Heart left ventricle (tissue), 16 donors: ENCODE measurements at regions not wholly inside any gene's neighbourhood (a gene's known extent, or its start where the extent isn't known, plus 50 kb on each side); places are given as distances from the start of the nearest gene placed in this dataset.
A peak's percentile ranks its signal among the peaks of the same experiment; 100 is the strongest.

Source experiments
- ATAC-seq, 4 donors: fragments of 200-7000 bp; cut with Tn5 transposase; one replicate each; pipeline ENCODE4 v1.9.1; 2020 to 2022; ENCODE audit warnings: moderate library complexity in 4 of 4, mild to moderate bottlenecking in 3 of 4, moderate number of reproducible peaks in 1 of 4
- DNase-seq, 5 donors: peaks; one replicate each; pipeline ENCODE4 v3.0.0-alpha.2; 2020
- H3K27ac ChIP-seq, 12 donors: fragments of 200-600 bp; sonication (generic) in 4 of 12; one replicate each; pipeline versions ENCODE4 v1.5.0 to v1.8.0; 2016 to 2022; ENCODE audit warnings: mild to moderate bottlenecking in 2 of 12
- H3K27me3 ChIP-seq, 9 donors: fragments of 200-600 bp; sonication (generic) in 2 of 9; one replicate each; pipeline versions ENCODE4 v1.5.1 to v1.8.0; 2016 to 2022; ENCODE audit warnings: mild to moderate bottlenecking in 3 of 9
- H3K36me3 ChIP-seq, 9 donors: fragments of 200-600 bp; sonication (generic) in 2 of 9; one replicate each; pipeline versions ENCODE4 v1.5.0 to v1.8.0; 2018 to 2022; ENCODE audit warnings: mild to moderate bottlenecking in 2 of 9
- H3K4me1 ChIP-seq, 12 donors: fragments of 200-600 bp; sonication (generic) in 4 of 12; one replicate each; pipeline versions ENCODE4 v1.5.0 to v1.8.0; 2016 to 2022; ENCODE audit warnings: mild to moderate bottlenecking in 3 of 12
- H3K4me3 ChIP-seq, 12 donors: fragments of 200-600 bp; sonication (generic) in 4 of 12; one replicate each; pipeline versions ENCODE4 v1.5.0 to v1.8.0; 2017 to 2022; ENCODE audit warnings: mild to moderate bottlenecking in 9 of 12, moderate library complexity in 4 of 12
- H3K9me3 ChIP-seq, 12 donors: fragments of 200-600 bp; sonication (generic) in 4 of 12; one replicate each; pipeline versions ENCODE4 v1.5.0 to v1.8.0; 2016 to 2022; ENCODE audit warnings: mild to moderate bottlenecking in 1 of 12
- POLR2A ChIP-seq, 2 donors: fragments of 450-650 bp; IDR thresholded peaks; one replicate each; pipeline ENCODE4 v1.6.1; 2017; ENCODE audit warnings: antibody characterized with exemption in 2 of 2, mild to moderate bottlenecking in 2 of 2, moderate library complexity in 2 of 2
- WGBS, 4 donors: extraction: QIAGEN DNeasy Blood & Tissue Kit in 2 of 4; methylation state at CpG; one replicate each; pipeline versions ENCODE4 v1.1.5 to v1.1.7; 2013 to 2018; 5-methylcytosine and 5-hydroxymethylcytosine counted together
- intact Hi-C, 10 donors: fragments of 100-400 bp; cut with DNase I; formaldehyde crosslinking; loops; one replicate each; pipeline versions ENCODE4 v1.11.1 to v1.14.2; 2022
- TF ChIP-seq, protein P1 (sequence below), 12 donors: fragments of 200-600 bp; sonication (generic) in 4 of 12; IDR thresholded peaks; one replicate each; pipeline versions ENCODE4 v1.5.0 to v1.8.0; 2018 to 2022; ENCODE audit warnings: antibody characterized with exemption in 12 of 12, mild to moderate bottlenecking in 5 of 12
- donor health status: ischemic (EF 13 %, LVEDD 7.1; RV severe dilation, severe dysfunction).
- donor health status: healthy with polysubstance abuse.
- donor health status: DM: no; HTN: yes; CAD: no.
- donor health status: DM: no; HTN: no; CAD: no.
- donor health status: ischemic (EF 25% LVEDD 6.9; RV normal size, moderate dysfunction).
- donor health status: ischemic (EF 25% LVEDD 5.7; RV mildly dilated, moderate dysfunction).
- donor health status: healthy.
- donor health status: DM: yes; HTN: yes; CAD: no.
- donor health status: ischemic (EF 35%, LVEDD 5.7; RV mildly dilated, moderate dysfunction).
- donor health status: nonischemic (EF 11% LVEDD 7.7; RV severe dilation, severe dysfunction).
- donor health status: DM: yes; HTN: yes; CAD: no.
- donor health status: PGD.
- donor health status: ischemic (EF 29% LVEDD 5.4; RV normal size, mild dysfunction).
- donor health status: nonischemic (EF 23%, LVEDD 6.1; RV moderate dilation, normal function).

DNA sequence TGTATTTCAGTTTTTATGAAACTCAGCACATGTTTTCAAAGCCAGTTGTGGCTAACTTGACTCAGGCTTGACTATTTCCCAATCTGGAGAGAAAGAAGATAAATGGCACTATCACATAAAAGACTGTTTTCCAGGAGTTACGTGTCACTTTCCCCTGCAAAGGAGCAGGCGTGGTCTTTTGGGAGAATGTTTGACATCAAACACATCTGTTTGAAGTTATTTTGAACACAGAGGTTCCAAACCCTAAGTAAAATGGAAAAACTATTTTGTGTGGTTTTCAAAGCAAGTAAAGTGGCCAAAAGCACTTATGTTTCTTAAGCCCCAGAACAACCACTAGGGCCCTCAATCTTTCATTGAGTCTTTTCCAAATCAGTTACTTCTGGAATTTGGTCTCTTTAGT, 89.7 kb downstream of the FOXF2 start:
- no peaks in the 10 kb centered on the region for H3K9me3 ChIP-seq
- no peaks in the 10 kb centered on the region for H3K36me3 ChIP-seq
- intact Hi-C loops, result no loop called here
- H3K4me3 ChIP-seq, result no peak overlapping the region
- H3K27ac ChIP-seq, result no peak overlapping the region
- ATAC-seq, result peak in 2 of 4 donors; percentile 49
- 38 to 55% (median 52%) methylated on average over 2 of the region's 2 CpGs for WGBS, 4 donors
- H3K27me3 ChIP-seq, result peaks cover 0 to 2% (median 0%) of the 10 kb centered on the region in 9 donors
- H3K4me1 ChIP-seq, result peaks cover 0 to 10% (median 0%) of the 10 kb centered on the region in 12 donors
- TF ChIP-seq, protein P1, sequence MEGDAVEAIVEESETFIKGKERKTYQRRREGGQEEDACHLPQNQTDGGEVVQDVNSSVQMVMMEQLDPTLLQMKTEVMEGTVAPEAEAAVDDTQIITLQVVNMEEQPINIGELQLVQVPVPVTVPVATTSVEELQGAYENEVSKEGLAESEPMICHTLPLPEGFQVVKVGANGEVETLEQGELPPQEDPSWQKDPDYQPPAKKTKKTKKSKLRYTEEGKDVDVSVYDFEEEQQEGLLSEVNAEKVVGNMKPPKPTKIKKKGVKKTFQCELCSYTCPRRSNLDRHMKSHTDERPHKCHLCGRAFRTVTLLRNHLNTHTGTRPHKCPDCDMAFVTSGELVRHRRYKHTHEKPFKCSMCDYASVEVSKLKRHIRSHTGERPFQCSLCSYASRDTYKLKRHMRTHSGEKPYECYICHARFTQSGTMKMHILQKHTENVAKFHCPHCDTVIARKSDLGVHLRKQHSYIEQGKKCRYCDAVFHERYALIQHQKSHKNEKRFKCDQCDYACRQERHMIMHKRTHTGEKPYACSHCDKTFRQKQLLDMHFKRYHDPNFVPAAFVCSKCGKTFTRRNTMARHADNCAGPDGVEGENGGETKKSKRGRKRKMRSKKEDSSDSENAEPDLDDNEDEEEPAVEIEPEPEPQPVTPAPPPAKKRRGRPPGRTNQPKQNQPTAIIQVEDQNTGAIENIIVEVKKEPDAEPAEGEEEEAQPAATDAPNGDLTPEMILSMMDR (IDR thresholded peaks at IDR 0.05), result peak in 1 of 12 donors; percentile 14
- no peak for TF ChIP-seq POLR2A (IDR thresholded peaks at IDR 0.05)
- no peak for DNase-seq

DNA sequence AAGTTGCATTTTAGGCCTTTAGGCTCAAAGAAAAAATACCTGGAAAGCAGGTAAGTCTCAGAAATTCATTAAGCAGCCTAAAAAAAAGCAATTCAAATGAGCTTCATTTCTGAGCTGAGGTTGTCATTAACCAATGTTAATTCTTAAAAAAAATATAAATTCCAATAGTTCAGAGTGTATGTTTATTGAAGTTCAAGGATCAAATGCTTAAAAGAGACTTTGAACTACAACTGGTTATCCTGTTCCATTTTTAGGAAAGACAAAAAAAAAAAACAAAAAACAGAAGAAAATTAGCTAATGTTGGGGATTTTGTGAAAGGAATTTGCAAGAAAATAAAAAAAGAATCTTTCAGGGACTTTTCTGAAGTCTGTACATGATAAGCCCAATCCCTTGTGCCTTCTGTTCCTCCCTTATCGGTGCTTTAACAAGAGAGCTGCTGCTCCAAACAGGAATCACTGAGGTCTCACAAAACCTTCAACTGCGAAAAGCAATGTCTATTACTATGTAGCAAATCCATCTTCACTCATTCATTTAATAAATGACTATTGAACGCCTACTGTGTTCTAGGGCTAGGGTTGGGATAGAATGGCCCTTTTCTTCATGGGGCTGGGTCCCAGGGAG, 90.3 kb downstream of the FOXF2 start:
- Histone ChIP-seq H3K36me3 (no peaks in the 10 kb centered on the region), H3K27ac (no peak overlapping the region), H3K27me3 (no peaks in the 10 kb centered on the region), H3K4me3 (no peak overlapping the region), H3K4me1 (peaks cover 0 to 10% (median 0%) of the 10 kb centered on the region in 12 donors), H3K9me3 (no peaks in the 10 kb centered on the region)
- intact Hi-C loops, result no loop called here
- 51 to 66% (median 62%) methylated on average over 3 of the region's 3 CpGs for WGBS, 4 donors
- DNase-seq, result no peak
- TF ChIP-seq, protein P1 (IDR thresholded peaks at IDR 0.05), result no peak
- no peak for TF ChIP-seq POLR2A (IDR thresholded peaks at IDR 0.05)
- no peak for ATAC-seq

DNA sequence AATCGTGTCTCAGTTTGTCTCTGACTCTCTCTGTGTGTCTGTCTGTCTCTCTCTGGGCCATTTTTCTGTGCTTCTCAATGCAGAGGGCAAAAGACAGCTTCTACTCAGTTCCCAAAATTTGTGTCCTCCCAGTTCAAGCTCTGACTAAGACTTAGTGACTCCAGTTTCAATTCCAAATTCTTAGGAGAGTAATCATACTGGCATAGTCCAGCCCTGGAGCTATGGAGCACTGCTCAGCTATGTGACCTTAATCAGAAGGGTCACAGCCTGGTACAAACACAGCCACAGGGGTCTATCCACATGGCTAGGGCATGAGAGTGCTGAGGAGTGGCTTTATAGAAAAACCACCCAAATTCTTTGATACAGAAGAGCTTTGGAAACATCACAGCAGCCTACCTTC, 91.9 kb downstream of the FOXF2 start:
- H3K4me3 ChIP-seq, result no peak overlapping the region
- 47 to 75% (median 65%) methylated on average over 1 of the region's 1 CpG for WGBS, 4 donors
- ATAC-seq (no peak), DNase-seq (no peak)
- intact Hi-C loops, result no loop called here
- H3K9me3 ChIP-seq, result no peaks in the 10 kb centered on the region
- no peaks in the 10 kb centered on the region for H3K27me3 ChIP-seq
- TF ChIP-seq, protein P1 (IDR thresholded peaks at IDR 0.05), result no peak
- no peak for TF ChIP-seq POLR2A (IDR thresholded peaks at IDR 0.05)
- H3K36me3 ChIP-seq, result no peaks in the 10 kb centered on the region
- H3K4me1 ChIP-seq, result peaks cover 0 to 10% (median 0%) of the 10 kb centered on the region in 12 donors
- H3K27ac ChIP-seq, result no peak overlapping the region

DNA sequence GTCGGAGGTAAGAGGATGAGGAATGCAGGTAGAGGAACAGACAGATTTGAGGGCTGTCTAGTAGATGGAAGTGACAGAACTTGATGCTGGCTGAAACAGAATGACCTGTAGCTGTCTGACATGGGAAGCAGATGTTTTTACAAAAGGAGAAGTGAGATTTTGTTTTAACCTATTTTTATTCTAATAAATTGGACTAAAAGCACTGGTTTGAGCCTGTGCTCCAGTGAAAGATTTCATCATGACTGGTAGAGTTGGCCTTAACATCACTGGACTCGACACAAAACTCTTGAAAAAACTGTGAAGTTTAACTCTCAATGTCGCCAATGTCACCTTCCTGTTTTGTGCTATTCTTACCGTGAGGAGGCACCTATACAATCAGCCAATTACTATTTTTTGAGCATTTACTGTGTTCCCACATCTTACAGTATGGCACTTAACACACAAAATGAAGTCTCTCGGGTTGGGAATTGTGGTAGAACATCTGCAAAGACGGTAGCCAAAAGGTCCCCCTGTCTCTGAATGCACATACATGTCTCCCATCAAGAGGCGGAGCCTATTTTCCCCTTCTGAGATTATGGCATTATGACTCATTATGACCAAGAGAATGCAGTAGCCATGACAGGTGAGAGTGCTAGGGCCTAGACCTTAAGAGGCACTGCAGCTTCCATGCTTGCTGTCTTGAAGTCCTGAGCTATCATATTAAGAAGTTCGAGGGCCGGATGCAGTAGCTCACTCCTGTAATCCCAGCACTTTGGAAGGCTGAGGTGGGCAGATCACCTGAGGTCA, 93.2 kb downstream of the FOXF2 start:
- H3K36me3 ChIP-seq, result no peaks in the 10 kb centered on the region
- WGBS, 4 donors, result 82 to 89% (median 86%) methylated on average over 9 of the region's 9 CpGs
- no peaks in the 10 kb centered on the region for H3K27me3 ChIP-seq
- no peak for ATAC-seq
- peaks cover 0 to 10% (median 0%) of the 10 kb centered on the region in 12 donors for H3K4me1 ChIP-seq
- no peak overlapping the region for H3K4me3 ChIP-seq
- no peaks in the 10 kb centered on the region for H3K9me3 ChIP-seq
- intact Hi-C loops, result no loop called here
- no peak for TF ChIP-seq POLR2A (IDR thresholded peaks at IDR 0.05)
- TF ChIP-seq, protein P1 (IDR thresholded peaks at IDR 0.05), result no peak
- no peak for DNase-seq
- H3K27ac ChIP-seq, result no peak overlapping the region
